ENCODE measurements at regions not wholly inside any gene's neighbourhood (a gene's known extent, or its start where the extent isn't known, plus 50 kb on each side); places are given as distances from the start of the nearest gene placed in this dataset.

DNA sequence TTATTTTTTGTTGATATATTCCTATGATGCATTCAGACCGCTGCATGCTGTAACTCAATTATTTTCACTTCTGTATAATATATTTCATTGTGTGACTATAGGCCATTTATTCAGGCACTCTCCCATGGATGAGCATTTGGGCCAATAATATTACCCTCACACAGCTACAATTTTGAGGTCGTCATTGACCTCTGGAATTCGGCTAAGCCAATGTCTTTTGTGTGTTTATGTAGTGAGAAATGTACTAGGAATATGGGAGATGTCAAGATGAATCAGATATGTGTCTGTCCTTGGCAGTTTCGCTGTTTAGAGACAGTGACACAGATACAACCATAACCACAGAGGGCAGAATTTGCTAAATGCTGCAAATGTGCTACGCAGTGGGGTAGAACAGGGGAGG, 474.2 kb downstream of the ADRA2A start:
- TF ChIP-seq, protein P1, sequence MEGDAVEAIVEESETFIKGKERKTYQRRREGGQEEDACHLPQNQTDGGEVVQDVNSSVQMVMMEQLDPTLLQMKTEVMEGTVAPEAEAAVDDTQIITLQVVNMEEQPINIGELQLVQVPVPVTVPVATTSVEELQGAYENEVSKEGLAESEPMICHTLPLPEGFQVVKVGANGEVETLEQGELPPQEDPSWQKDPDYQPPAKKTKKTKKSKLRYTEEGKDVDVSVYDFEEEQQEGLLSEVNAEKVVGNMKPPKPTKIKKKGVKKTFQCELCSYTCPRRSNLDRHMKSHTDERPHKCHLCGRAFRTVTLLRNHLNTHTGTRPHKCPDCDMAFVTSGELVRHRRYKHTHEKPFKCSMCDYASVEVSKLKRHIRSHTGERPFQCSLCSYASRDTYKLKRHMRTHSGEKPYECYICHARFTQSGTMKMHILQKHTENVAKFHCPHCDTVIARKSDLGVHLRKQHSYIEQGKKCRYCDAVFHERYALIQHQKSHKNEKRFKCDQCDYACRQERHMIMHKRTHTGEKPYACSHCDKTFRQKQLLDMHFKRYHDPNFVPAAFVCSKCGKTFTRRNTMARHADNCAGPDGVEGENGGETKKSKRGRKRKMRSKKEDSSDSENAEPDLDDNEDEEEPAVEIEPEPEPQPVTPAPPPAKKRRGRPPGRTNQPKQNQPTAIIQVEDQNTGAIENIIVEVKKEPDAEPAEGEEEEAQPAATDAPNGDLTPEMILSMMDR (IDR thresholded peaks at IDR 0.05; ENCODE audit: extremely low read depth in 1 of 2, insufficient read depth in 1 of 2, low read depth in 1 of 2, low read length in 2 of 2): no peak
- no peak for TF ChIP-seq POLR2A (IDR thresholded peaks at IDR 0.05; ENCODE audit: low read depth, low read length)
- no peak for TF ChIP-seq EZH2 (IDR thresholded peaks at IDR 0.05; ENCODE audit: borderline replicate concordance, low read depth, low read length, severe bottlenecking)

Measured in endothelial cell of umbilical vein (primary cell).